Putamen (tissue), 1 donor: ENCODE measurements at regions not wholly inside any gene's neighbourhood (a gene's known extent, or its start where the extent isn't known, plus 50 kb on each side); places are given as distances from the start of the nearest gene placed in this dataset.
"Not testable (repeated sequence)": the region's sequence is repeated elsewhere in the genome, so short reads cannot be mapped to it uniquely, and the experiment has no call there.

Experiments used
- DNase-seq: peaks from one replicate; pipeline ENCODE4 v3.0.0-alpha.2; 2016; ENCODE audit warnings: low spot score

DNA sequence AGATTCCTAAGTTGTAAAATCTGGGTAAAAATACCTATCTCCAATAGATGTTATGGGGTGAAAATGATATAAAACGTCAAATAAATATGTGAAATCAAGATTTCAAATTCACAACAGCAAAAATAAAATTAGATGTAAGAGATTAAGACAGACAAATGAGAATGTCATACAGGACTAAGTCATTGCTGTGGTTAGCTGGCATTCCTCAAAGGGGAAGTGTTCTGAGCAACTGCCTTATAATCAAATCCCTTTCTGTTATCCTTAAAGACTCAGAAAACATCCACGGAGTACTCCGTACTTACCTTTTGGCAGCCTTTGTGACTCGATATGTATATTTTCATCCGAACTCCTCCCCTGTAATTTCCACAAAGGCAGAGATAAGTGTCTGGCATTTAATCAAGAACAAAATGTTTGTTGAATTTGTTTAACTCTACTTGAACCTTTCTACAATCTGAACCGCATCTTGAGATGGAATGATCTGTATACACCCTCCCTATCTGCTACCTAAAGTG is 559.6 kb downstream of the GATA3 start:
- no peak for DNase-seq

- DNase-seq = no peak
Measured at GRCh38 chr10:8615118-8615517, 560.6 kb downstream of the GATA3 start.

DNA sequence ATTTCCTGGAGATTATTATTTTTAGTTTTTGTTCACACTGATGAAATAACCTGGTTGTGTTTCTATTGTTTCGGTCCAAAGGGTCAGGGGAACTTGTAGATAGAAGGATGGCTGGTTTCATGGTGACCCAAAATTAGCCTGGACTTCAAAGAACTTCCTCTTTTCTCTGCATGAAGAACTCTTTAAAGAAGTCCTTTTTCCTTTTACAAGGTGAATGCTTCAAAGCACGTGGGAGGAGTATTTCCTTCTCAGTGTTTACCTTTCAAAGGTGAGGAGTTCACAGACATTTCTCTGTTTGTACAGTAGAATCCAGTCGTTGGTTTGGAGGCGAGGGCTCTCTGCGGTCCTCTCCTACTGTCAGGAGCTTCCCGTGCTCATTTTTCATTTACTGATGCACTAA is 561.7 kb downstream of the GATA3 start:
- DNase-seq = no peak

DNA sequence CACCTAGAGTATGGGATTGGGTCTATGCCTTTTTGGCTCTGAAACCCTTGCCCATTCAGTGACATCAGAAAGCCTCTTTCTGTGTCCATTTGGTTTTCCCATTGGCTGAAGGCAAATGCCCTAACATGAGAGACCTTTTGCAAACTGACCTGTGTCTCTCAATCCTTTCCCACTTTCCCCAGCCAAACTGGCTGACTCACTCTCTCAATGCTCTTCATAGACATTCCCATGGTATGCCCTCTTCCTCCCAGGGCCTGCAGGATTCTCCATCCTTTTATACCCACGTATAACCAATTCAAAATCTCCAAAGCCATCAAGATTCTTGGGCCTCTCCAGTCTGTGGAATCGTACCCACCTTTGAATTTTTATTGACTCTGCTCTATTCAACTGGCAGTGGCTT is 563.3 kb downstream of the GATA3 start:
- DNase-seq = no peak

DNA sequence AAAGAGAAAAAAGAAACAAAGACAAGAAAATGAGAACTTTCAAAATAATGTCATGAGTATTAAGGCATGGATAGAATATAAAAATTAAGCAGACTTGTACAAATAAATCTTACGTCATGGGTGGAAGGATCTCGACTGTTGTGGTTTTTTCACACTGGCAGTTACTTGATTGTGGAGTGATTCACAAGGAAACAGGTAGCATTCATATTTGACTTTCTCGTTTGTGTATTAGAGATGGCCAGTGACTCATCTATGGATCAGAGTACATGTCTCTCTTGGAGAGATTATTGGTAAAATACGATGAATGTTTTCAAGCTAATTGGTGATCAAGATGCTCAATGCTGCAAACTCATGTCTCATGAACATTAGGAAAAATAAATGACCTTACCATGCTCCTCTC is 564.3 kb downstream of the GATA3 start:
- DNase-seq = no peak

DNA sequence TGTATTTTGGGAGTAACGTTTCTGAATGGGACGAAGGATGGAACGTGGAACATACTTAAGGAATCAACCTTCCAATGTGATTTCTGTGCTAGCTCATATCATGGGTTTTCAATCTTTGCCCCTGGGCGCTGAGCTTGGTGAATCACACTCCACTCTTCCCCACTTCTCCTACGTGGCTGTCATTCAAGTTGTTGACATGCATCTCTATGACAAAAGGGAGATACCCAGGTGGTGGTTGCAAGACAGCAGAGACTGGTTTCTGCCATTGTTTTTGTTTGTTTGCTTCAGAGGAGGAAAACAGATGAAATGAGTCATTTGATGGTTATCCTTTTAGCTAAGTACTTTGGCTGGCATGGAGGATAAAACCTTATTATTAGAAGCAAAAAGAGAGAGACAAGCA is 573.9 kb downstream of the GATA3 start:
- no peak for DNase-seq

DNA sequence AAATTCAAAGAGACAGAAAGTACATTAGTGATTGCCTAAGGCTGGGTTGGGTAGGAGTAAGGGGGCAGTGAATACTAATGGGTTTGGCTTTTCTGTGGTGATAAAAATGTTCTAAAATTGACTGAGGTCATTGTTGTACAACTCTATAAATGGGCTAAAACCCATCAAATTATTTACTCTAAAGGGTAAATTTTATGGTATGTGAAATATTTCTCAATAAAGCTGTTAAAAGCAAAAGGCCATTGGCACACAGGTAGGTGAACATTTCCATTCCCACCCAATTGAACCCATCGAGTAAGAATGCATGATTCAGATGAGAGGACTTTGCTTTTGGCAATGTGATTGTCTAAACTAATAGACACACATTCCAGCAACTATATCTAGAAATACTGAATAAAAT is 579.4 kb downstream of the GATA3 start:
- no peak for DNase-seq

- no peak for DNase-seq
Measured at GRCh38 chr10:8636371-8636770, 581.9 kb downstream of the GATA3 start.

DNA sequence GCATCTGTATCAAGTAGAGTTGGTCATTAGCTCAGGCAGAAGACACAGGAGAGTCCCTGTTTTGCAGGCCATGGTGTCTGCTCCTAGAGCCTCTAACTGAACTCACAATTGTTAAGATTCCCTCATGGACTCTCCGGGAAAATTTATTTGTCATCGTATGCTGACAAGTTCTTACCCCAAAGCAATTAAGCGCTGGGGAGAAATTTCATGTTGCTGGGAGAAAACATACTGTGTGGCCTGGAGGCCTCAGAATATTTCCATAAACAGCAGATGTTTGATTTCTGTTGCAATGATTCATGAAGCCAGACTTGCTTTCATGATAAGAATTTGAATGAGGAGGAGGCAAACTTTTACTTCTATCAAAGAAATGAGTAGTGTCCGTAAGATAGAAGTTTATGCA is 583.2 kb downstream of the GATA3 start:
- DNase-seq = no peak

DNA sequence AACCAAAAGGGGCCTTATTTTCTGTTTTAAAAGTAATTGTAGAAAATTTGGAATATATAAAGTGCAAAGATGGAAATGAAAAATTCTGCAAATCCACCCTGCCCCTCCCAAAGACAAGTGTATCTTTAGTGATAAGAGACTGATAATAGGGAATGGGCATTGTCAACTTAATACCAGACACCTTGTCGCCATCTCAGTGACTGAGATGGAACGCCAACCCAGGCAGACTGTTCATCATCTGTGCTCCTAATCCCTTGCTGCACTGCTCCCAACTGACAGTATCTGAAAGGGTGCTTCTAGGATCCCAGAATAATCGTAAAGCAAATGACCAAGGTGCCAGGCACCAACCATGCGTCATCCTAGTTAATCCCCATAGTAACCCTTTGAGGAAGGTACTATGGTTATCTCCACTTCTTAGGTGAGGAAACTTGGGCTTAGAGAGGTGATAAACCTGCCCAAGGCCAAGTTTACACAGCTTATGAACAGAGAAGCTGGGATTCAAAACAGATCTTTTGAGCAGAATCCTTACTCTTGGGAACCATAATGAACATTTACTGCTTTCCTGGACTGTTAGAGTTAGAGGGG is 583.7 kb downstream of the GATA3 start:
- DNase-seq = no peak

DNA sequence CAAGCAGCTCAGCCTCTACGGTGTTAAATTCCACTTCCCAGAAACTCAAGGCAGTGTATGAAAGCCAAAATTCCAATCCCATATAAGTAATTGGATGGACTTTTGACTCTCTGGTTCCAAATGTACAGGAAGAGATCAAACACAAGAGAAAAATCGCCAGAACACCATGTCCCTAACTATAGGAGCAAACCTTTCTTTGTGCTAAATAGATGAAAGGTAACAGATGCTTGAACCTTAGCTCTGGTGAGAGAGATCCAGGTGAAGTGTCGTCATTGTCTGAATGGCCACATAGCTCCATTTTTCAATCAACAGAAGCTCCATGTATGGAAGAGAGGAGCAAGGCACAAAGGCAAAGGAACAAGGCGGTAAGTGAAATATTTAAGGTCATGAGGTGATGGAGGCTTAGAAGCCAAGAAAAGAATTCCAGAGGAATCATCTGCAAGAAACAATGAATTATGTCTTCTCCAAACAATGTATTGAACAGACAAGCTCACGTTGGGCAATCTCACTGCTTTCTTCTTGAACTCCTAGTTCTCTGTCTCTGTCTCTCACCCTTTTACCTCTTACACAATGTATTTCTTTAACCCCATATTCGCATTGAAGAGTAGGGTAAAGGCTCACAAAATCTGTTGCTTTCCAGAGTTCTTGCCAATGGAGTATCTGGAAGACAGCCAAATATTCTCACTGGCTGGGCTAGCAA is 585.1 kb downstream of the GATA3 start:
- no peak for DNase-seq

DNA sequence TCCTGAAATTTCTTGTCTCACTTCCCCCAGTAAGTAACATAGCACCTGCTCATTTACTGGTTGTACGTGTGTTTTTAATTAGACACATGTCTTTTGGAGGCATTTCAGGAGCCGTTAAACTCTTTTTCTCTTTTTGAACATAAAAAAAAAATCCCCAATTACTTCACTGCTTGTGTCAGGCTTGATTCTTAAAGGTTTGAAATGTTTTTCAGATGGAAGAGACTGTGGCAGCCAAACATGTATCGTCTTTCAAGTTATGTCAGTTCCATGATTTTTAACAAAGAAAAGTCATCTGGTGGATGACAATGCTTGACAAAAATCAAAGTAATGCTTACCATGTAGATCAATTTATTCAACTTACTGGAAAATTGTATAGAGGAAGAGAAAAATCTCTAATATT is 585.8 kb downstream of the GATA3 start:
- no peak for DNase-seq

DNA sequence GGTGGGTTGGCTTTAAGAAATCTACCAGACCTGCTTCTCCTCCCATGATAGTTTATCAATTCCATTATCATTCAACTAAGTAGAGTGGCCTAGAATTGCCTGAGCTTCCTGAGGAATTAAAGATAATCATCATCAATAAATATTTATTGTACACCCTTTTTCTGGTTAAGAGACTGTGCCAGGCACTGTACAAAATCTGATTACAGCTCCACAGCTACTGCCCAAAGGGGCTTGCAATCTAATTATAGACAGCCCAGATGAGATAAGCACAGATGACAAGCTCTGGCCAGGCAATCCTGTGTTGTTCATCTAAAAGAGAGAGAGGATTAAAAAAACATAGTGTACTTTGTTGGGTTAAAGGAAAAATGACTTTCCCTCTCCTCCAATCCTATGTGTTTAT is 586.4 kb downstream of the GATA3 start:
- no peak for DNase-seq

DNA sequence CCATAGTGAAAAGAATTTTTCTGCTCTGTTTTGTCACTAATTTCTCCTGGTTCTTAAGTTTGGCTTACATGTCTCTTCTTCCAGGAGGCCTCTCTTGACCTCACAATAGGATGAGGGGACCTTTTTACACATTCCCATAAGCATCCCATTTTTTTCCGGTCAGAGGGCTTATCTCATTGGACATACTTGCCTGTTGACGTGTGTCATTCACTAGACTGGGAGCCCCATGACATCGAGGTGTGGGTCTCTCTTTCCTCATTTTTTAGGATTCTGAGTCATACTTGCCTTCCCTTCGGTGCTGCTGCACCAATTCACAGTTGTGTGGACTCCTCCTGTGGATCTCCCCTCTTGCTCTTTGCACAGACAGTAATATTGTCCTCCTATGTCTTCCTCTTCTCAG is 601.8 kb downstream of the GATA3 start:
- DNase-seq = no peak

- no peak for DNase-seq
Measured at GRCh38 chr10:8659982-8660381, 605.5 kb downstream of the GATA3 start.

GRCh38 chr10:8661886-8662285 is 607.4 kb downstream of the GATA3 start:
- no peak for DNase-seq

DNA sequence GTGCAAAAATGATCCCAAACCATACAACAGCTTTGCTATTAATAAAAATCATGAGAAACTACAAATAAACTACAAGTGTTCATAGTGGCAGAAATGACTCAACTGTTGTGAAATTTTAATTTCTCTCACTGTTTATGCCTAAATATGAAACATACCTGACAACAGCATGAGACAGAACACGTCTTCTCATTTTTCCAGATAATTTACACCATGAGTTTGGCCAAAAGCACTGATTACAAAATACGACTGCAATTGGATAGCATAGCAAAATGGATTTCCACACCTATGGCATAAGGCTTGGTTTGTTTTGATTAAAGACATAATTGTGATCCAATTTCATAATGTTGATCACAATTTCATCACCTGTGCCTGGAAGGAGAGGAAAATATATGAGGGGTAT is 608.6 kb downstream of the GATA3 start:
- DNase-seq = no peak

DNA sequence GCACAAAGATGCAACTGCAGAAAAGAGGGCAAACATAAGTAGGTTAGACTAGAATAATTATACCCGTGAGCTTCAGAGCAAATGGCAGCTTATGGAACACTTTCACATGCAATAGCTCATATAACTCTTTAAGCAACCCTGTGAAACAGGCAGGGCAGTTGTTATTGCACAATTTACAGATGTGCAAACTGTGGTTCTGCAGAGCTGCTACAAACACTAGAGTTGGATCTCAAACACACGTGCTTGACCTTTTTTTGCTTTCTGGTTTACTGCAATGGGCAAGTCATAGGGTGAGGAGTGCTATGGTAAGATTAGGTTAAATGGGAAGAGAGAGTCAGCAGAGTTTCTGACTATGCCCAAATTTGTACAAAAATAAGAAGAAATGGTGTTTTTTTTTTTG is 610.8 kb downstream of the GATA3 start:
- no peak for DNase-seq

DNA sequence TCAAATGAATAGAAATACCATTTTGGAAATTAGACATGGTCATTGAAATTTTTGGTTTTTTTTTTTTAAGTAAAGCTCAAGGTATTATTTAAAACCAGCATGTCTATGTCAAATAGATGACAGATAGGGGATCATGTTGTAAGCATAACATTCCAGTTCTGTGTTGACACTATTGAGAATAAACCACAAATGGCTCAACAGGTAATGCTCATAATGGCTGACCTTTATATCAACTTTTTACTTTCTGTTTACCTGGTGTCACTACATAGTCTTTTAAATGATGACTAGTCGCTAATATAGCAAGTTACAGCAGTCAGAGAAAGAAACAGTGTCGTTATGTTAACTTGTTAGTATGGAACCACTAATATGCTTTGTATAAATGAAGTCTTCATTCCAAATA is 616.0 kb downstream of the GATA3 start:
- no peak for DNase-seq

- no peak for DNase-seq
Measured at GRCh38 chr10:8674230-8674629, 619.7 kb downstream of the GATA3 start.

DNA sequence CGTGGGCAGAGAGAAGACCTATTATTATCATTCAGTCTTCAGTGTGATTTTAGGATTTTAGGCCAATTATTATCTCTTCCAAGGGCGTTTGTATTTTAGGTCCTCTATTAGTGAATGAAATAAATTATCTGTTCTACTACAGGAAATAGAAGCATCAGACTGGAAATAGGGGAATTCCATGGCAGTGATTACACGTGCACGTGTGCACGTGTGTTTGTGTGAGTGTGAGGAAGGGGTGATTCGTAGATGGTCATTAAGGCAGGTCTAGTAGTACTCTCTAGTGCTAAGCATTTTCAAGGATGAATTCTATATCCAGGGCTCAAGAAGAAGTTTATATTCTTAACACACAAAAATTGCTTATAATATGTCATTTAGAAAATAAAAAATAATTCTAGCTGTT is 623.2 kb downstream of the GATA3 start:
- DNase-seq = no peak

DNA sequence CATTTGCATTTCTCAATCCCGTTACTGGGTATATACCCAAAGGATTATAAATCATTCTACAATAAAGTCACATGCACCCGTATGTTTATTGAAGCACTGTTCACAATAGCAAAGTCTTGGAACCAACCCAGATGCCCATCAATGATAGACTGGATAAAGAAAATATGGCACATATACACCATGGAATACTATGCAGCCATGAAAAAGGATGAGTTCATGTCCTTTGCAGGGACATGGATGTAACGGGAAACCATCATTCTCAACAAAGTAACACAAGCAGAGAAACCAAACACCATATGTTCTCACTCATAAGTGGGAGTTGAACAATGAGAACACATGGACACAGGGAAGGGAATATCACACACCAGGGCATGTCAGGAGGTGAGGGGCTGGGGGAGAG is 630.4 kb downstream of the GATA3 start:
- not testable (repeated sequence) for DNase-seq

DNA sequence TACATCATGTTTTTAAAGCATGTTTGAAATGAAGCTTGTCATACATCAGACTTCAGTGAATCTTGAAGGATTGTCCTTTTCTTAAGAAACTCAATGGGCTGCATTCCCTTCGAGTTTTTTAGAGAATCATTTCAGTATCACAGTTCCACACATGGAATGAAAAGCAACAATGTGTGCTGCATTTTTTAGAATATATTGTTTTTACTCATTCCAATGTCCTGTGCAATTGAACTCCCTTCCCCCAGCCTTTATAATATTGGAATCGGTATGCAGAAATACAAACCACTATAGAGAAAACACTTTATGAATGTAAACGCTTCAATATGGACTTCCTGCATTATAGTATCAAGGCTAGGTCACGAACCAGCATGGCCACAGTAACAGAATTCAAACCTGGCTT is 634.4 kb downstream of the GATA3 start:
- no peak for DNase-seq

DNA sequence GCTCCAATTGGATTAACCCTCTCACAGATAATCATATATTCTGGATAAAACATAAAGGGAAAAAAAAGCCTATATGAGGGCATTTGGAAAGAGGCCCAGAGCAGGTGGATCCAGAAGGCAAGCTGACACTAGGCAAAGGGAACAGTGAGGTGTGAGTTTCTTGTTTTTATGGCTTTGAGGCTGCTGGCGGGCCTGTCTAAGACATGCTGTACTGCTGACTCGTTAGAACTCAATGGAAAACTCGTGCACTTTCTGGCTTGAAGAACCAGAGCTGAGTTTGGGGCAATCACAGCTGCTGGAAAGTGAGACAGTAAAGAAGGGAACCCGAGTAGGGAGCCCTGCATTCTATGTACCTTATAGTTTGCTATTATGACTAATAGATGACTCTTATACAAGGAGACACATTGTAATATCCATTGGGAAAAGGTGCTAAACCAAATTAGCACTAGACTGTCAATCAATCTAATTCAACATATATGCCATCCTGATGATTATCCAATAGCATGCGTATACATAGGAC is 637.1 kb downstream of the GATA3 start:
- DNase-seq = no peak
